Peyer's patch (tissue), 4 donors: ENCODE measurements at regions not wholly inside any gene's neighbourhood (a gene's known extent, or its start where the extent isn't known, plus 50 kb on each side); places are given as distances from the start of the nearest gene placed in this dataset.
"Not testable (repeated sequence)": the region's sequence is repeated elsewhere in the genome, so short reads cannot be mapped to it uniquely, and the experiment has no call there.

Experiments used
- DNase-seq, 3 donors: peaks; one replicate each; pipeline ENCODE4 v3.0.0-alpha.2; 2017 to 2019
- H3K27ac ChIP-seq, 4 donors: fragments of 200-600 bp; sonication (generic); one replicate each; pipeline ENCODE4 v1.5.1; 2016 to 2019
- H3K27me3 ChIP-seq, 2 donors: fragments of 200-600 bp; sonication (generic); one replicate each; pipeline ENCODE4 v1.5.1; 2019
- H3K36me3 ChIP-seq, 3 donors: fragments of 200-600 bp; sonication (generic); one replicate each; pipeline ENCODE4 v1.5.1; 2016 to 2019
- H3K4me1 ChIP-seq, 4 donors: fragments of 200-600 bp; sonication (generic); one replicate each; pipeline ENCODE4 v1.5.1; 2016 to 2019
- H3K4me3 ChIP-seq, 4 donors: fragments of 200-600 bp; sonication (generic); 1 replicate in 3 of 4; 2 replicates in 1 of 4; pipeline ENCODE4 v1.5.1; 2016 to 2019; ENCODE audit warnings: mild to moderate bottlenecking in 1 of 4
- H3K9me3 ChIP-seq, 4 donors: fragments of 200-600 bp; sonication (generic); one replicate each; pipeline ENCODE4 v1.5.1; 2016 to 2019; ENCODE audit warnings: mild to moderate bottlenecking in 1 of 4
- POLR2A ChIP-seq, 2 donors: fragments of 450-650 bp; IDR thresholded peaks; one replicate each; pipeline ENCODE4 v1.5.1; 2017; ENCODE audit warnings: antibody characterized with exemption in 2 of 2, mild to moderate bottlenecking in 2 of 2, moderate library complexity in 2 of 2
- TF ChIP-seq, protein P1 (sequence below), 6 experiments: fragments of 450-650 bp in 4 of 6; fragments of 200-600 bp in 2 of 6; sonication (generic) in 1 of 6; IDR thresholded peaks; one replicate each; pipeline ENCODE4 v1.5.1; 2017 to 2019; ENCODE audit warnings: antibody characterized with exemption in 6 of 6, mild to moderate bottlenecking in 3 of 6, moderate library complexity in 1 of 6

DNA sequence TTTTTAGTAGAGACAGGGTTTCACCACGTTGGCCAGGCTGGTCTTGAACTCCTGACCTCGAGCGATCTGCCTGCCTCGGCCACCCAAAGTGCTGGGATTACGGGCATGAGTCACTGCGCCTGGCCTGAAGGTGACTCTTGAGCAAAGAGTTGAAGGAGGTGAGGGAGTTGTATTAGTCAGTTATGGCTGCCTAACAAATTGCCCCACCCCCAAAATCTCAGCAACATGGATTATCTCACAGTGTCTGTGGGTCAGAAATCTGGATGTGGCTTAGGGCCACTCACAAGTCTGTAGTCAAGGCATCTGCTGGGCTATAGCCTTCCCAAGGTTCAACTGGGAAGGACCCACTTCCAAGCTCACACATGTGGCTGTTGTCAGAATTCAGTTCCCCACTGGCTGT is 52.8 kb upstream of the ADGRE5 start:
- Histone ChIP-seq H3K27ac (no peak overlapping the region), H3K4me3 (no peak overlapping the region), H3K4me1 (peaks cover 0 to 3% (median 1%) of the 10 kb centered on the region in 4 donors), H3K36me3 (no peaks in the 10 kb centered on the region), H3K9me3 (no peaks in the 10 kb centered on the region), H3K27me3 (no peaks in the 10 kb centered on the region)
- DNase-seq = no peak
- no peak for TF ChIP-seq POLR2A (IDR thresholded peaks at IDR 0.05)
- TF ChIP-seq, protein P1, sequence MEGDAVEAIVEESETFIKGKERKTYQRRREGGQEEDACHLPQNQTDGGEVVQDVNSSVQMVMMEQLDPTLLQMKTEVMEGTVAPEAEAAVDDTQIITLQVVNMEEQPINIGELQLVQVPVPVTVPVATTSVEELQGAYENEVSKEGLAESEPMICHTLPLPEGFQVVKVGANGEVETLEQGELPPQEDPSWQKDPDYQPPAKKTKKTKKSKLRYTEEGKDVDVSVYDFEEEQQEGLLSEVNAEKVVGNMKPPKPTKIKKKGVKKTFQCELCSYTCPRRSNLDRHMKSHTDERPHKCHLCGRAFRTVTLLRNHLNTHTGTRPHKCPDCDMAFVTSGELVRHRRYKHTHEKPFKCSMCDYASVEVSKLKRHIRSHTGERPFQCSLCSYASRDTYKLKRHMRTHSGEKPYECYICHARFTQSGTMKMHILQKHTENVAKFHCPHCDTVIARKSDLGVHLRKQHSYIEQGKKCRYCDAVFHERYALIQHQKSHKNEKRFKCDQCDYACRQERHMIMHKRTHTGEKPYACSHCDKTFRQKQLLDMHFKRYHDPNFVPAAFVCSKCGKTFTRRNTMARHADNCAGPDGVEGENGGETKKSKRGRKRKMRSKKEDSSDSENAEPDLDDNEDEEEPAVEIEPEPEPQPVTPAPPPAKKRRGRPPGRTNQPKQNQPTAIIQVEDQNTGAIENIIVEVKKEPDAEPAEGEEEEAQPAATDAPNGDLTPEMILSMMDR (IDR thresholded peaks at IDR 0.05) = no peak

DNA sequence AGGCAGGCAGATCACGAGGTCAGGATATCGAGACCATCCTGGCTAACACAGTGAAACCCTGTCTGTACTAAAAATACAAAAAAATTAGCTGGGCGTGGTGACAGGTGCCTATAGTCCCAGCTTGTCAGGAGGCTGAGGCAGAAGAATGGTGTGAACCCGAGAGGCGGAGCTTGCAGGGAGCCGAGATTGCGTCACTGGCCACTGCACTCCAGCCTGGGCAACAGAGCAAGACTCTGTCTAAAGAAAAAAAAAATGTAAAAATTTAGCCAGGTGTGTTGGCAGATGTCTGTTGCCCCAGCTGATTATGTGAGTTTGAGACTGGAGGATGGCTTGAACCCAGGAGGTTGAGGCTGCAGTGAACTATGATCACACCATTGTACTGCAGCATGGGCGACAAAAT is 54.2 kb upstream of the ADGRE5 start:
- not testable (repeated sequence) for H3K4me1 ChIP-seq, H3K27ac ChIP-seq, H3K27me3 ChIP-seq, H3K9me3 ChIP-seq, DNase-seq, H3K4me3 ChIP-seq, H3K36me3 ChIP-seq

- no peak for DNase-seq
- Histone ChIP-seq H3K36me3 (no peaks in the 10 kb centered on the region), H3K27ac (no peak overlapping the region), H3K9me3 (no peaks in the 10 kb centered on the region), H3K4me1 (no peaks in the 10 kb centered on the region), H3K4me3 (no peak overlapping the region), H3K27me3 (no peaks in the 10 kb centered on the region)
- TF ChIP-seq, protein P1 (IDR thresholded peaks at IDR 0.05) = no peak
- TF ChIP-seq POLR2A (IDR thresholded peaks at IDR 0.05) = no peak
Observed at GRCh38 chr19:14325863-14326262, 55.4 kb upstream of the ADGRE5 start.

DNA sequence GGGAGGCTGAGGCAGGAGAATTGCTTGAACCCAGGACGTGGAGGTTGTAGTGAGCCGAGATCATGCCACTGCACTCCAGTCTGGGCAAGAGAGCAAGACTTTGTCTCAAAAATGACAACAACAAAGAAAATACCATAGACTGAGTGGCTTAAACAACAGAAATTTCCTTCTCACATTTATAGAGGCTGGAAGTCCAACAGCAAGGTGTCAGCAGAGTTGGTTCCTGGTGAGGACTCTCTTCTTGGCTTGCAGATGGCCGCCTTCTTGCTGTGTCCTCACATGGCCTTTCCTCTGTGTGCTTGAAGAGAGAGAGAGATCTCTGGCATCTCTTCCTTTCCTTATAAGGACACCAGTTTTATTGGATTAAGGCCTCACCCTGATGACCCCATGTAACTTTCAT is 56.1 kb upstream of the ADGRE5 start:
- no peaks in the 10 kb centered on the region for H3K4me1 ChIP-seq
- no peak for DNase-seq
- no peaks in the 10 kb centered on the region for H3K9me3 ChIP-seq
- no peaks in the 10 kb centered on the region for H3K27me3 ChIP-seq
- no peak for TF ChIP-seq POLR2A (IDR thresholded peaks at IDR 0.05)
- TF ChIP-seq, protein P1 (IDR thresholded peaks at IDR 0.05) = no peak
- H3K4me3 ChIP-seq = no peak overlapping the region
- H3K27ac ChIP-seq = no peak overlapping the region
- no peaks in the 10 kb centered on the region for H3K36me3 ChIP-seq

DNA sequence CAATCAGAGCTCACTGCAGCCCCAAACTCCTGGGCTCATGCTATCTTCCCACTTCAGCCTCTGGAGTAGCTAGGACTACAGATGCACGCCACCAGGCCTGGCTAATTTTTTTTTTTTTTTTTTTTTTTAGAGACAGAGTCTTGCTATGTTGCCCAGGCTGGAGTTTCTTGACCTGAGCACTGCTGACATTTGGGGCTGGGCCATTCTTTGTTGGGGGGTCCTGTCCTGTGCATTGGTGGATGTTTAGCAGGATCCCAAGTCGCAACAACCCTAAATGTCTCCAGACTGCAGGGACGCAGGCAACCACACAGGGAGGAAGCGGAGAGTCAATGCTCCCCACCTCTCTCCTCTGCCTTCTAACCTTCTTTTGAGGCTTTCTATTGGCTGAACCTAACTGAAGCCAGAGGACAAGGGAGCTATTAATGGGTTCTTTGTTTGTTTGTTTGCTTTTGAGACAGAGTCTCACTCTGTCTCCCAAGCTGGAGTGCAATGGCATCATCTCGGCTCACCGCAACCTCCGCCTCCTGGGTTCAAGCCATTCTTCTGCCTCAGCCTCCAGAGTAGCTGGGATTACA is 58.3 kb upstream of the ADGRE5 start:
- no peaks in the 10 kb centered on the region for H3K36me3 ChIP-seq
- H3K9me3 ChIP-seq = no peaks in the 10 kb centered on the region
- H3K4me1 ChIP-seq = no peaks in the 10 kb centered on the region
- no peak for DNase-seq
- TF ChIP-seq, protein P1 (IDR thresholded peaks at IDR 0.05) = no peak
- no peak for TF ChIP-seq POLR2A (IDR thresholded peaks at IDR 0.05)
- H3K27ac ChIP-seq = no peak overlapping the region
- no peak overlapping the region for H3K4me3 ChIP-seq
- no peaks in the 10 kb centered on the region for H3K27me3 ChIP-seq

- H3K27me3 ChIP-seq = no peaks in the 10 kb centered on the region
- DNase-seq = no peak
- H3K4me1 ChIP-seq = no peaks in the 10 kb centered on the region
- H3K36me3 ChIP-seq = no peaks in the 10 kb centered on the region
- no peak overlapping the region for H3K4me3 ChIP-seq
- H3K27ac ChIP-seq = no peak overlapping the region
- TF ChIP-seq, protein P1 (IDR thresholded peaks at IDR 0.05) = no peak
- no peak for TF ChIP-seq POLR2A (IDR thresholded peaks at IDR 0.05)
- no peaks in the 10 kb centered on the region for H3K9me3 ChIP-seq
Observed at GRCh38 chr19:14320253-14320652, 61.0 kb upstream of the ADGRE5 start.

- not testable (repeated sequence) for H3K9me3 ChIP-seq, H3K27ac ChIP-seq, DNase-seq, H3K4me3 ChIP-seq, H3K36me3 ChIP-seq, H3K4me1 ChIP-seq, H3K27me3 ChIP-seq
Observed at GRCh38 chr19:14319720-14320119, 61.5 kb upstream of the ADGRE5 start.
